Psoas muscle (tissue), 7 donors: ENCODE measurements at regions not wholly inside any gene's neighbourhood (a gene's known extent, or its start where the extent isn't known, plus 50 kb on each side); places are given as distances from the start of the nearest gene placed in this dataset.

Experiments
- ATAC-seq, 4 donors: fragments of 200-7000 bp; cut with Tn5 transposase; one replicate each; pipeline ENCODE4 v1.9.1; 2020; ENCODE audit warnings: moderate library complexity in 3 of 4, mild to moderate bottlenecking in 2 of 4
- DNase-seq, 2 donors: peaks; one replicate each; pipeline ENCODE4 v3.0.0-alpha.2; 2020
- H3K27ac ChIP-seq: fragments of 200-600 bp; one replicate; pipeline ENCODE4 v1.8.0; 2022
- H3K27me3 ChIP-seq, 3 donors: fragments of 200-600 bp in 1 of 3; one replicate each; pipeline versions ENCODE4 v1.6.1 to v1.8.0; 2013 to 2022; ENCODE audit warnings: low read length in 2 of 3, mild to moderate bottlenecking in 2 of 3, moderate library complexity in 1 of 3; ENCODE audit not compliant: insufficient read depth in 3 of 3
- H3K36me3 ChIP-seq, 2 donors: fragments of 200-600 bp in 1 of 2; one replicate each; pipeline versions ENCODE4 v1.6.1 to v1.8.0; 2013 to 2022; ENCODE audit warnings: low read depth in 1 of 2, mild to moderate bottlenecking in 1 of 2, moderate library complexity in 1 of 2; ENCODE audit not compliant: insufficient read depth in 1 of 2
- H3K4me1 ChIP-seq: fragments of 200-600 bp; one replicate; pipeline ENCODE4 v1.8.0; 2022
- H3K4me3 ChIP-seq: fragments of 200-600 bp; one replicate; pipeline ENCODE4 v1.8.0; 2022; ENCODE audit warnings: mild to moderate bottlenecking
- H3K9me3 ChIP-seq: fragments of 200-600 bp; one replicate; pipeline ENCODE4 v1.8.0; 2022
- WGBS, 3 donors: extraction: QIAGEN DNeasy Blood & Tissue Kit; methylation state at CpG; one replicate each; pipeline versions ENCODE4 v1.1.6 to v1.1.7; 2013; 5-methylcytosine and 5-hydroxymethylcytosine counted together
- intact Hi-C, 2 donors: fragments of 100-400 bp; cut with DNase I; formaldehyde crosslinking; loops; one replicate each; pipeline versions ENCODE4 v1.11.0 to v1.14.2; 2022
- TF ChIP-seq, protein P1 (sequence below): fragments of 200-600 bp; IDR thresholded peaks from one replicate; pipeline ENCODE4 v1.8.0; 2022; ENCODE audit warnings: antibody characterized with exemption
- donor health status: healthy with polysubstance abuse.
- donor health status: DM: no; HTN: no; CAD: no; lungs with moderate emphysema.
- donor health status: Bipolar disorder and iron deficiency.
- donor health status: healthy.
- donor health status: DM: yes; HTN: yes; CAD: no.
- donor health status: DM: no; HTN: no; CAD: no.
- donor health status: DM: yes; HTN: yes; CAD: no.

DNA sequence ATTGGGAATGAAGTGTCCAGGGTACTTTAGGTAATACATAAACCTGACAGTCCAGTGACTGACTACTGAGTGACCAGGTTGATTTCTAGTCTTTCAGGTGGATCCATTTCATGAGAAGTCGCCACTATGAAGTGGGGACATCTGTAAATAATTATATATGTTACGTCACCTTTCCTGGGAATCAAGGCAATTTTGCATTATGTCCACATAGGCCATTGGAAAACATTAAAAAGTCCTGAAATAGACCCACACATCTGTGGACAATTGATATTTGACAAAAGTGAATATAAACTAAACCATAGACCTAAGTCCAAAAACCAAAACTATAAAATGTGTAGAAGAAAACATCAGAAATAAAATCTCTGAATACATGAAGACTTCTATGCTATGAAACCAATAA lies 231.5 kb downstream of the C6orf118 start:
- no peaks in the 10 kb centered on the region for H3K36me3 ChIP-seq
- no peaks in the 10 kb centered on the region for H3K9me3 ChIP-seq
- TF ChIP-seq, protein P1, sequence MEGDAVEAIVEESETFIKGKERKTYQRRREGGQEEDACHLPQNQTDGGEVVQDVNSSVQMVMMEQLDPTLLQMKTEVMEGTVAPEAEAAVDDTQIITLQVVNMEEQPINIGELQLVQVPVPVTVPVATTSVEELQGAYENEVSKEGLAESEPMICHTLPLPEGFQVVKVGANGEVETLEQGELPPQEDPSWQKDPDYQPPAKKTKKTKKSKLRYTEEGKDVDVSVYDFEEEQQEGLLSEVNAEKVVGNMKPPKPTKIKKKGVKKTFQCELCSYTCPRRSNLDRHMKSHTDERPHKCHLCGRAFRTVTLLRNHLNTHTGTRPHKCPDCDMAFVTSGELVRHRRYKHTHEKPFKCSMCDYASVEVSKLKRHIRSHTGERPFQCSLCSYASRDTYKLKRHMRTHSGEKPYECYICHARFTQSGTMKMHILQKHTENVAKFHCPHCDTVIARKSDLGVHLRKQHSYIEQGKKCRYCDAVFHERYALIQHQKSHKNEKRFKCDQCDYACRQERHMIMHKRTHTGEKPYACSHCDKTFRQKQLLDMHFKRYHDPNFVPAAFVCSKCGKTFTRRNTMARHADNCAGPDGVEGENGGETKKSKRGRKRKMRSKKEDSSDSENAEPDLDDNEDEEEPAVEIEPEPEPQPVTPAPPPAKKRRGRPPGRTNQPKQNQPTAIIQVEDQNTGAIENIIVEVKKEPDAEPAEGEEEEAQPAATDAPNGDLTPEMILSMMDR: no peak
- H3K4me3 ChIP-seq: no peak overlapping the region
- no peak for ATAC-seq
- no peak for DNase-seq
- whole genome bisulfite sequencing, 3 donors: 87 to 89% (median 89%) methylated on average over 2 of the region's 2 CpGs
- H3K4me1 ChIP-seq: no peaks in the 10 kb centered on the region
- intact Hi-C loops: no loop called here
- no peaks in the 10 kb centered on the region for H3K27me3 ChIP-seq
- no peak overlapping the region for H3K27ac ChIP-seq

GRCh38 chr6:165071906-165072305 lies 237.5 kb downstream of the C6orf118 start:
- ATAC-seq (no peak), DNase-seq (no peak)
- Histone ChIP-seq H3K36me3 (no peaks in the 10 kb centered on the region), H3K4me3 (no peak overlapping the region), H3K9me3 (no peaks in the 10 kb centered on the region), H3K27me3 (no peaks in the 10 kb centered on the region), H3K27ac (no peak overlapping the region), H3K4me1 (no peaks in the 10 kb centered on the region)
- intact Hi-C loops: no loop called here
- TF ChIP-seq, protein P1: no peak
- WGBS, 3 donors: 94 to 98% (median 97%) methylated on average over 4 of the region's 4 CpGs

DNA sequence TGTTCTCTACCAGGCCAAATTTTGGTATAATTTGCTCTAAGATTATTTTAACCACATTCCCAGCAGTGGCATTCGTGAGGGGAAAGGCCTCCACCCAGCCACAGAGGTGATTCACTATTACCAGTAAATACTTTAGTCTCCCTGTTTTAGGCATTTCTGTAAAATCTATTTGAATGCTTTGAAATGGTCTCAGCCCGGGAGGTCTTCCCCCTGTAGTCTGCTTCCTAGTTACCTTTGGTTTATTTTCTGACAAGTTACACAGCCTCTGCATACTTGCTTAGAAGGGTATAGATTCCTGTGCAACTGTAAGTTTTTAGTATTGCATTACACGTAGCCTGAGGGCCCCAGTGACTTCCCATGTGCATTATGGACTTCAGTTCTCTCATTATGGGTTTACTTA lies 248.7 kb downstream of the C6orf118 start:
- H3K27me3 ChIP-seq: no peaks in the 10 kb centered on the region
- H3K27ac ChIP-seq: no peak overlapping the region
- H3K4me3 ChIP-seq: no peak overlapping the region
- no peaks in the 10 kb centered on the region for H3K9me3 ChIP-seq
- H3K4me1 ChIP-seq: no peaks in the 10 kb centered on the region
- DNase-seq (no peak), ATAC-seq (no peak)
- WGBS, 3 donors: 80 to 92% (median 84%) methylated on average over 3 of the region's 3 CpGs
- TF ChIP-seq, protein P1: no peak
- intact Hi-C loops: no loop called here
- no peaks in the 10 kb centered on the region for H3K36me3 ChIP-seq

GRCh38 chr6:165059032-165059431 lies 250.4 kb downstream of the C6orf118 start:
- DNase-seq: no peak
- intact Hi-C loops: no loop called here
- no peak overlapping the region for H3K4me3 ChIP-seq
- TF ChIP-seq, protein P1: no peak
- 61 to 65% (median 63%) methylated on average over 3 of the region's 3 CpGs for WGBS, 3 donors
- no peaks in the 10 kb centered on the region for H3K27me3 ChIP-seq
- no peaks in the 10 kb centered on the region for H3K4me1 ChIP-seq
- ATAC-seq: no peak
- H3K9me3 ChIP-seq: no peaks in the 10 kb centered on the region
- no peak overlapping the region for H3K27ac ChIP-seq
- no peaks in the 10 kb centered on the region for H3K36me3 ChIP-seq

- TF ChIP-seq, protein P1: no peak
- Histone ChIP-seq H3K27me3 (no peaks in the 10 kb centered on the region), H3K4me3 (no peak overlapping the region), H3K4me1 (no peaks in the 10 kb centered on the region), H3K27ac (no peak overlapping the region), H3K36me3 (no peaks in the 10 kb centered on the region), H3K9me3 (no peaks in the 10 kb centered on the region)
- 81 to 90% (median 88%) methylated on average over 11 of the region's 11 CpGs for WGBS, 3 donors
- DNase-seq (no peak), ATAC-seq (no peak)
- intact Hi-C loops: no loop called here
Measured at GRCh38 chr6:165056292-165056691, 253.1 kb downstream of the C6orf118 start.
